ENCODE measurements at regions not wholly inside any gene's neighbourhood (a gene's known extent, or its start where the extent isn't known, plus 50 kb on each side); places are given as distances from the start of the nearest gene placed in this dataset.

DNA sequence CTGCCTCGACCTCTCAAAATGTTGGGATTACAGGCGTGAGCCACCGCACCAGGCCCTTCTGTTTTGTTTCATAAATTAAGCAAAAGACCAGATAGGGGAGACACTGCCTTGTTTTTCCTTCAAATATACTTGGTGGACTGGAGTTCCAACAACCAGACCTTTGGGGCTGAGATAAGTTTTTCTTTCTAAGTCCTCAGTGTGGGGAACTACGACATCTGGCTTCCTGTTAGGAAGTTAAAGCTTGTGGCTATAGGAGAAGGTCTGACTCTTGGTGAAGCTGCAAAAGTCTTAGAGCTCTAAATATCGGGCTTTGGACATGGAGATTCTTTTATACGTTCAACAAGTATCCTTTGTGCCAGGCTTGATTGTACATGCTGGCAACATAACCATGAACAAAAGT is 64.1 kb upstream of the EED start (continued):
- no peak for TF ChIP-seq PHF8 (conservative IDR thresholded peaks at IDR 0.05; ENCODE audit: low read depth, low read length)
